Urothelium cell line (cell line): ENCODE measurements at regions not wholly inside any gene's neighbourhood (a gene's known extent, or its start where the extent isn't known, plus 50 kb on each side); places are given as distances from the start of the nearest gene placed in this dataset.

ENCODE experiments used
- DNase-seq: peaks from one replicate; pipeline ENCODE4 v3.0.0; 2011; ENCODE audit warnings: low spot score, mixed read lengths
- FAIRE-seq: peaks from 2 replicates; lab custom pipeline; 2011; peaks lifted over from hg19 to GRCh38; lab: Jason Lieb, UNC

GRCh38 chr2:181114021-181114420 is 133.6 kb downstream of the UBE2E3 start:
- DNase-seq, result no peak
- FAIRE-seq, result no peak

- FAIRE-seq (no peak), DNase-seq (no peak)
Measured at GRCh38 chr2:181116261-181116660, 135.9 kb downstream of the UBE2E3 start.

- DNase-seq (no peak), FAIRE-seq (no peak)
Measured at GRCh38 chr2:181117206-181117925, 137.0 kb downstream of the UBE2E3 start.

GRCh38 chr2:181120625-181121024 is 140.2 kb downstream of the UBE2E3 start:
- DNase-seq (peak; percentile 9), FAIRE-seq (no peak)

- FAIRE-seq (no peak), DNase-seq (no peak)
Measured at GRCh38 chr2:181121996-181122395, 141.6 kb downstream of the UBE2E3 start.

DNA sequence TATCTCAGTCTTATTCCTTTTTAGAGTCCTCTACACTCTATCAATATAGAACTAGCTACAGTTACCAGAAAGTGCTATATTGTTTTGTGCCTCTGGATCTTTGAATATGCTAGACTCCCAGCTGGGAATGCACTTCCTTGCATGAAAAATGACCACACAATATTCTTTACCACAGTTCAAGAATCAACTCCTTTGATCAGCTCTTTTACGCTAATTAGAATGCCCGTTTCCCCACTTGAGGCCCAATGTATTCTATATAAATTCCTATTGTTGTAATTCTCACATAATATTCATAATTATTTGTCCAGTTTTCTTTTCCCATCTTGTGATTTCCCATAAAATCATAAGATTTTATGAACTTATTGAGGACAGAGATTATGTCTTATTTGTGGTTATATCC is 142.2 kb downstream of the UBE2E3 start:
- no peak for DNase-seq
- FAIRE-seq, result no peak

GRCh38 chr2:181123798-181124231 is 143.4 kb downstream of the UBE2E3 start:
- FAIRE-seq (no peak), DNase-seq (no peak)

- DNase-seq (no peak), FAIRE-seq (no peak)
Measured at GRCh38 chr2:181124497-181124896, 144.1 kb downstream of the UBE2E3 start.

- DNase-seq, result no peak
- FAIRE-seq, result no peak
Measured at GRCh38 chr2:181125359-181125758, 145.0 kb downstream of the UBE2E3 start.

DNA sequence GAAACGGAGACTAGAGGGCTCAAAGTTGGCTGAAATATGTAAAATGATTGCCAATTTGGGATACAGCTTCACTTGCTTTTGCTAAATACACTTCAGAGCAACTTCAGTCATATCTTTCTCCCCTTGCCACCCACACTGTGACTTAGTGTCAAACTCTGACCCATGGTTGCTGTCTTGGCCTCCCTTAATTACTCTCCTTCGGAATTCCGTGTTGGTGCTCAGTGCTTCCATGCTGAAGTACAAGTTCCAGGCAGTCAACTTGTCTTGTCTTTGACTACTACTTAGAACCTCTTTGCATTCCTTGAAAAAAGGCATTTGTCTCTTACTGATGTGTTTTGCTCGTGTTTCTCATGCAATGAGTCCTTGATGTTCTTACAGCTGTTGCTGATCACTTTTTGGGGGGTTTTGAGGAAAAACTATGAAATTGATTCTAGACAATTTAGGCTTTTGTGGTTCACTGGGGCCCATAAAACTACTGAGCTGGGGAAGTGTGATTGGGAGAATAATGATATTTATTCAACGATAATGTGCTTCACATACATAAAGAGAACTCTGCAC is 146.0 kb downstream of the UBE2E3 start:
- DNase-seq (no peak), FAIRE-seq (no peak)

GRCh38 chr2:181128199-181128598 is 147.8 kb downstream of the UBE2E3 start:
- FAIRE-seq (no peak), DNase-seq (no peak)

DNA sequence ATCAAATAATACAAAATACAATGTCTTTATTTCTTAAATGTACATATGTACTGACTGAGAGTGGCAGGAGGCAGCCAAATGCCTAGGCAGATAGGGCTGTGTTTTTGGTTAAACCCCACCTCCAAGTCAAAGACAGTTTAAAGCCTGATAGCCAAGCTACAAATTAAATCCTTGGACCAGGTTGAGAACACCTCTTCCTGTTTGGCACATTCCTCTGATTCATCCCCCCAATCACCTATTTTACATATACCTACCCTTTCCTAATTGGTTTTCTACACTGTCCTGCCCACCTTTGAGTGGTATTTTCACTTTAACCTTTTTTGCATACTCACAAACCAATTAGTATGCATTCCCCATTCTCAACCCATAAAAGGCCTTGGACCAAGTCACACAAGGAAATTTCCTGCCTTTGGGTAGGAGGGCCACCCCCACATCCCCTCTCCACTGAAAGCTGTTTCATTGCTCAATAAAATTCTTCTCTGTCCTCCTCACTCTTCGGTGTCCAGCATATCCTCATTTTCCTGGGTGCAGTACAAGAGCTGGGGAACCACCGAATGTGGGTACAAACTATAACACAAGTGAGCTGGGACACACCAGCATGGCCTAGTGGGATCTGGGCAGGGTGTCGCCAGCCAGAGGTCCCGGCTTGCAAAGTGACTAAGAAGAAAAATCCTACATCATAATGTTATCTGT is 149.1 kb downstream of the UBE2E3 start:
- no peak for DNase-seq
- no peak for FAIRE-seq

- DNase-seq (no peak), FAIRE-seq (no peak)
Measured at GRCh38 chr2:181130686-181131085, 150.3 kb downstream of the UBE2E3 start.

- DNase-seq (no peak), FAIRE-seq (no peak)
Measured at GRCh38 chr2:181131584-181131983, 151.2 kb downstream of the UBE2E3 start.

GRCh38 chr2:181138816-181139215 is 158.4 kb downstream of the UBE2E3 start:
- DNase-seq (no peak), FAIRE-seq (no peak)

DNA sequence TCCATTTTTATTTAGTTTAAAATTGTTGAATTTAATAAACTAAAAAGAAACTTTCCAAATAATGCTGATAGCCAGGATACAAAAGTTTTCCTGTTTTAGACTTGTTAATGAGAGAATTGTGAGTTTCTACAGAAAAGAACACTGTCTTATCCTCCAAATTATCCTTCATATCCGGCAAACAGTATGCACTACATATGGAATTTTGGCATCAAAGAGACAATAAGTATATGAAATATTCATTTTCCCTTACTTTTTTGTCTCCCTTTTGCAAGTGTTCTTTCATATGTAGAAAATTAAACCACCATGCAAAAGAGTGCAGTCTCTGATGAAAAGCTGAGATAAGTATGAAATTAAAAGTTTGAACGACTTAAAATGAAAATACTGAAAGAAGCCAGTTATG is 159.4 kb downstream of the UBE2E3 start:
- FAIRE-seq (no peak), DNase-seq (no peak)

GRCh38 chr2:181140414-181140813 is 160.0 kb downstream of the UBE2E3 start:
- no peak for FAIRE-seq
- no peak for DNase-seq

DNA sequence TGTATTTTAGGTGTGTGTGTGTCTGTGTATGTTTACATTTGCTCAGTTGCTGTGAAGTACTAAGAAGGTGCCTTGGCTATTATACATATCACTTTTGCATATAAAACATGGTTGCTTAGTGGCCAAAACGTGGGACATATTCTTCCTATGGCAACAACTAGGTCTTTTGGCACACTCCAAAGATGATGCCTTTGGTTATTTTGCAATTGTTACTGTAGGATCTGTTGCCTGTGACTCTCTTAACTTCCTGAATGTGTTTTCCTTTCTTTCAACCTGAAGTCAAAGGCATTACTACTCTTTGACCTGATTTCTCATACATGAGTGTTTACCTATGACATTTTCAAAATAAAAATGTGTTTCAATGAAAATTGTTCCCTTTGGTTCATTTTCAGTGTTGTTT is 160.5 kb downstream of the UBE2E3 start:
- DNase-seq (no peak), FAIRE-seq (no peak)

DNA sequence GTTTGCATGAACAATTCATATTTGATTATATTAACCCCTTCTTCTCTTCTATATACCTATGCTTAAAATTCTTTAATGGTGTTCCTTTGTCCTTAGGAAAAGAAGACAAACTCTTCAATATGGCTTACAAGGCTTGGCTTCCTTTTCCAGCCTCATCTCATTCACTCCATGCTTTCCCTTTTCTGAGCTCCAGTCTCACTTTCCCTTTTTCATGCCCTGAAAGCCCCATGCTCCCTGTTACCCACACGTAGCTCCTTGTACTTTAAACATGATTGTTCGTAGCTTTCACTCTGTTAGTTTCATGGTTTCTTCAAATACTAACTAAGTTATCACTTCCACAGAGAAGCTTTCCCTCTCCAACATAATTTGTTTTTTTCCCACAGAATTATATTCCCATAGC is 161.3 kb downstream of the UBE2E3 start:
- DNase-seq (no peak), FAIRE-seq (no peak)

DNA sequence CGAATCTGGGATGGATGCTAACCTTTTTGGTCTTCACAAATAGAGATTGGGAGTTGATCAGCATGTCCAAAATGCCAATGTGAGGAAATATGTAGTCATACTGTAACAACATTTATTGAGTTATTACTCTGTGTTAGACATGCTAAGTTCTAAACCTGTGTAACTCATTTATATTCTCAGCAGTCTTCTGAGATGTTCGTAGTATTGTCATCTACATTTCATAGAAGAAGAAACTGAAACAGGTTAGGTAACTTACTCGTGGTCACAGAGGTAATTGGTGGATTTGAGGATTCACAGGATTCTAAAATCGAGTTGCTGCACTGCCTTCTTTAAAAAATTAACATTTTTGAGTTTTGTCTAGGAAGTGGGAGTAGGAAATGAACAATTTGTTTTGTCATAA is 162.1 kb downstream of the UBE2E3 start:
- FAIRE-seq (no peak), DNase-seq (no peak)

DNA sequence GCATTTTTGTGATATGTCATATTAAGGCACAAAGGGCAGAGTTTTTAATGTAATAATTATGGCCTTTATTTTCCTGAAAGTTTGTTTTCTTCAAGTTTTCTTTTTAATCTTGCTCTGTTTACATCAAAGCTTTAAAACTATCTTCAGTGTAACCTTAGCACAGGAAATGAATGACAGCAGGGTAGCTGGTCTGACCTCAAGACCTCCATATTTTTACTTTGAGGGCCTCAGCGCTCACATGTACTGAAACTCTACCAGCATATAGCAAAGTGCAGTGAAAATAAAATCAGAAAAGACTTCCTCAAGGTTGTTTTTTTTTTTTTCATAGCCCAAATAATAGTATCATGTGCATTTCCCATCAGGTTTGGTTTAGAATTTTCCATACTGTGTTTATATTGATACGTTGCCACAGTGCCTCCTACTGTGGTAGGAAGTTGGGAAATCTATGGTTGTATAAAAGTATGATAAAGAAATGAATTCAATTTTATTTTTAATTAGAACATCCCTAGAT is 163.4 kb downstream of the UBE2E3 start:
- FAIRE-seq, result no peak

GRCh38 chr2:181145645-181146044 is 165.2 kb downstream of the UBE2E3 start:
- no peak for FAIRE-seq
- no peak for DNase-seq

More for the DNA sequence above, 163.4 kb downstream of the UBE2E3 start:
- DNase-seq, result no peak
